Ishikawa (cell line): ENCODE measurements at regions not wholly inside any gene's neighbourhood (a gene's known extent, or its start where the extent isn't known, plus 50 kb on each side); places are given as distances from the start of the nearest gene placed in this dataset.

Experiments
- CEBPB ChIP-seq: IDR thresholded peaks from 2 replicates; pipeline ENCODE4 v1.6.1; 2012
- CREB1 ChIP-seq: IDR thresholded peaks from 2 replicates; pipeline ENCODE4 v1.6.1; 2012; ENCODE audit warnings: low read depth
- EGR1 ChIP-seq: IDR thresholded peaks from 2 replicates; pipeline ENCODE4 v1.6.1; 2012
- EP300 ChIP-seq: IDR thresholded peaks from 2 replicates; pipeline ENCODE4 v1.6.1; 2012; ENCODE audit warnings: borderline replicate concordance
- FOXM1 ChIP-seq: IDR thresholded peaks from 2 replicates; pipeline ENCODE4 v1.6.1; 2012; ENCODE audit warnings: low read depth, borderline replicate concordance
- MAX ChIP-seq: IDR thresholded peaks from 2 replicates; pipeline ENCODE4 v1.6.1; 2012
- NFIC ChIP-seq: IDR thresholded peaks from 2 replicates; pipeline ENCODE4 v1.6.1; 2012
- RAD21 ChIP-seq: IDR thresholded peaks from 2 replicates; pipeline ENCODE4 v1.6.1; 2012; ENCODE audit warnings: low read depth
- REST ChIP-seq: IDR thresholded peaks from 2 replicates; pipeline ENCODE4 v1.6.1; 2012; ENCODE audit warnings: low read depth, mild to moderate bottlenecking
- TAF1 ChIP-seq: IDR thresholded peaks from 2 replicates; pipeline ENCODE4 v1.6.1; 2012; ENCODE audit warnings: low read depth, mild to moderate bottlenecking
- TCF12 ChIP-seq: IDR thresholded peaks from 2 replicates; pipeline ENCODE4 v1.6.1; 2012; ENCODE audit warnings: low read depth
- TEAD4 ChIP-seq: IDR thresholded peaks from 2 replicates; pipeline ENCODE4 v1.6.1; 2012
- USF1 ChIP-seq: IDR thresholded peaks from 2 replicates; pipeline ENCODE4 v1.6.1; 2012
- YY1 ChIP-seq: IDR thresholded peaks from 2 replicates; pipeline ENCODE4 v1.6.1; 2012; ENCODE audit warnings: low read depth
- ZBTB7A ChIP-seq: IDR thresholded peaks from 2 replicates; pipeline ENCODE4 v1.6.1; 2012; ENCODE audit warnings: low read depth

GRCh38 chr14:38150075-38150474 is 57.6 kb upstream of the SSTR1 start:
- no peak for TF ChIP-seq TCF12
- no peak for TF ChIP-seq TEAD4
- TF ChIP-seq CEBPB = no peak
- TF ChIP-seq TAF1 = no peak
- no peak for TF ChIP-seq USF1
- TF ChIP-seq REST = no peak
- no peak for TF ChIP-seq YY1
- no peak for TF ChIP-seq CREB1
- TF ChIP-seq EP300 = no peak
- TF ChIP-seq FOXM1 = no peak
- no peak for TF ChIP-seq MAX
- no peak for TF ChIP-seq ZBTB7A
- TF ChIP-seq RAD21 = no peak
- TF ChIP-seq NFIC = no peak
- no peak for TF ChIP-seq EGR1
